NCI-H446 treated with DMSO at 0.1 percent for 48 hours (cell line): ENCODE measurements at regions not wholly inside any gene's neighbourhood (a gene's known extent, or its start where the extent isn't known, plus 50 kb on each side); places are given as distances from the start of the nearest gene placed in this dataset.
"Not testable (repeated sequence)": the region's sequence is repeated elsewhere in the genome, so short reads cannot be mapped to it uniquely, and the experiment has no call there.

Experiments
- DNase-seq: peaks from one replicate; lab custom pipeline; 2025; lab: John Stamatoyannopoulos, UW

DNA sequence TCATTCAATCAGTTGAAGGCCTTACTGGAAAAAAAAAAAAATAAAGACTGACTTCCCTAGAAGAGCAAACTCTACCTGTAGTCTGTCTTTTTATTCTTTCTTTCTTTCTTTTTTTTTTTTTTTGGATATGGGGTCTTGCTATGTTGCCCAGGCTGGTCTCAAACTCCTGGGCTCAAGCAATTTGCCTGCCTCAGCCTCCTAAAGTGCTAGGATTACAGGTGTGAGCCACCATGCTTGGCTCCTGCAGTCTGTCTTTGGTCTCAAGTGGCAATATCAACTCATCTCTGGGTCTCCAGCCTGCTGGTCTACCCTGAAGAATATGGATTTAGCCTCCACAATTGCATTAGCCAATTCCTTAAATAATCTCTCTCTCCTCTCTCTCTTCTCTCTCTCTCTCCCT, 167.7 kb upstream of the P2RY1 start:
- no peak for DNase-seq

DNA sequence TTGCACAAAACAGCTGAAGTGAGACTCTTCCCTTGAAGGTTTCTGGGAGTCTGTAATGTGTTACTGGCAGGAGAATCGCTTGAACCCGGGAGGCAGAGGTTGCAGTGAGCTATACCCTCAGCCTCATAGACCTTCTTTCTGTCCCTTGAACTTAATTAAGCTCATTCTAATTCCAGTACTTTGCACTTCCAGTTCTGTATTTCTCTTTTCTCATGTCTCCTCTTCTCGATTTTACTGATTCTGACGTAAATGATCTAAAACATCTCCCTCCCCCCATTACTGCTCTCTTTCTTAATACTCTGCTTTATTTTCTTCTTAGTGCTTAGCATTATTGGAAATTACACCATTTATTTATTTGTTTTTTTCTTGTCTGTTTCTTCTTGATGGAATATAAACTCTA, 165.4 kb upstream of the P2RY1 start:
- DNase-seq = no peak

DNA sequence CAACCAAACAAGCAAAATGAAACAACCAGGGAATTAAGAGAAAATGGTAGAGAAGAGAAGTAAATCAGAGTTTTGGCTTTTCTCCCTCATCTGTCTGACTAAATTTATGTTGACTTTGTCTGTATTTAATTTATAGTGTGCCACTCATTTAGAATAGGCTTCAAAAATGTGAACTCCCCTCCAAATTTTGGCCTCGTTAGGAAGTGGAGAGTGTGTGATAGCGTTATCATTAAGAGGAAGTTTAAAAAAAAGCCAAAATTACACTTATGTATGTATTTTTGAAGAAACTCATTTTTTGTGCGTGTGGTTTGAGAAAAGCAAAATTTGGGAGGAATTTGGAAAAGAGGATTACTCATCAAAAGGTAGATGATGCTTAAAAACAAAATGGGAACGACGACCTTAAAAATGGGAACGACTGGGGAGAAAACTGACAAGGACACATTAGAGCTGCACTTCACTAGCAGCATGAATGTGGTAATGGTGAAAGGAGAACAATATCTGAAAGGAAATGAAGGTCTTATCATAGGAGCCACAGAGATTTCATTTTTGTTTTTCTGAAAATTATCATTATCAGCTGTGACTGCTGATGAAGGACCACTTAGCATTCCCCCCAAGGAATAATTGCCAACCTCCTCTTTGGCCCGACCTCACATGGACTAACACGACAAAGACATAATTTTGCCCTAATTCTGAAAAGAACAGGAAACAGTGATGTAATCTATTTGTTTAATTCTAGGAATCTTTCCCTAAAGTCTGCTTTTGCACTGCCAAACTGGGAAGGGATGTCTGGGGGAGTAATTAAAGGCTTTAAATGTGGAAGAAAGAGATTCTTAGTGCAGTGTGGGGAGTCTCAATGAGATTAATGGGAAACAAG, 163.2 kb upstream of the P2RY1 start:
- no peak for DNase-seq

DNA sequence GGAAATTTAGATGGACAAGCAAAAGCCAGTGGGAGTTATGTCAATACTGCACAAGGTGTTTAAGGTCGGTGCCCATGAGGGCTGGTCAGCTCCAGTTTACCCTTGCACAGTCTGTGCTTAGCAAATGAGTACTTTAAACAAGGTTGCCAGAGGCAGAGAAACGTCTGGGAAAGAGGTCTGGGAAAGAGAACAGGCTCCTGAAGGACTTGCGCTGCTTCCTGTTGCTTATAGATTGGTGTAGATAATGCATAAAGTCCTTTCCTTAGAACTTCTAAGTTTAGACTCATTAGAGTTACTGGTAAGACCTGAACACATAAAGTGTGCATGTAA, 162.6 kb upstream of the P2RY1 start:
- no peak for DNase-seq

DNA sequence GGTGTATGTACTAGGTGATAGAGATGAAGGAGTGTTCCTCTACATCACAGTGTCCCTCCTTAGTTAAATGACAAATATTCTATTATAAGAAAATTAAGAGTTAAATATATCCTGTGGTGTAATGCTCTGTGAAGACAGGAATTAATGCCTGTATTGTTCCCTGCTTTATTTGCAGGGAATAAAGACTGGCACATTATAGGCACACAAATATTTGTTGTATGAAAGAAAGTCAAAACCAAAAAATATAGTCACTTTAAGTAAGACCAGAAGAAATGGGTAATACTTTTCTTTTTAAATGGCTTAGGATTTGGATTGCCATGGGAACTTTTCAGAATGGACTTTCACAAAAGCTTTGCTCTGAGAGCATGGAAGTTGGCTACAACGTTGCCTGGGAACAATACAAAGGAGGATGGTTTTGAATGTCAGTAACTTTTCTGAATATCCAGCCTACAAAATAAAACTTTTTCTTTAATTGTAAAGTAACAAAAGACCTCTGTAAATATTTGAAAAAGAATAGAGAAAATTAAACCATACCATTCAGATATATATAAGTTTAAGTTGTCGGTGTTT, 158.0 kb upstream of the P2RY1 start:
- DNase-seq = no peak

DNA sequence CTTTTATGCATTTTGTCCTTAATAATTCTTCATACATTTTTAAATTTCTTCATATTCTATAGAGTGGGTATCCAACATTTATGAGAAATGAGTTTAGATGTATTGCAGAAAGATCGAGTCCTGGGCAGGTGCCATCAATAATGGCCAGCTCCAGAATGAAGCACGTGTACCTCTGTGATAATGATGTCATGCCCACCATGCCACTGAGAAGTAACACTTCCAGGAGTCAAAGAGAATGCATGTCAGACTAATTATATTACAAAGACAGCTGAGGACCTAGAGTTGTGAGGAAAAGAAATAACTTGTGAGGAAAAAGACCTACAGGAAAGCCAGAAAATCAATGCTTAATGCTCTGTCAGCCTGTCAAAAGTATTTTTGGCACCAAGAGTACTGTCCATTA, 157.4 kb upstream of the P2RY1 start:
- no peak for DNase-seq

DNA sequence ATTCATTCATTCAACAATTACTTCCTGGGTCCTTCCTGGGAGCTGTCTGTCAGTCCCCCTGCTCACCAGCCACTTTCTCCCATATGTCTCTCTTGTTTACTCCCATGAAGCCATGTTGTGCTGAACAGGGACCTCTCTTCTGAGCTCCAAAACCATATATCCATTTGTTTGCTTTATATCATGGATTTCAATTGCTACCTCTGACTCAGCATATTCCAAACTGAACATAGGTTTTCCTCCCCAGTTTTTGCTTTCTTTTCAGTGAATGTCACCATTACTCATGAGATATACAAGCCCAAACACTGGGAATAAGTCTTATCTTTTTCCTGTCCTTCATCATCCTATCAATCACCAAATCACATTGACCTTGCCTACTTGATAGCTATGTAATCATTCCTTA, 152.5 kb upstream of the P2RY1 start:
- DNase-seq = no peak

DNA sequence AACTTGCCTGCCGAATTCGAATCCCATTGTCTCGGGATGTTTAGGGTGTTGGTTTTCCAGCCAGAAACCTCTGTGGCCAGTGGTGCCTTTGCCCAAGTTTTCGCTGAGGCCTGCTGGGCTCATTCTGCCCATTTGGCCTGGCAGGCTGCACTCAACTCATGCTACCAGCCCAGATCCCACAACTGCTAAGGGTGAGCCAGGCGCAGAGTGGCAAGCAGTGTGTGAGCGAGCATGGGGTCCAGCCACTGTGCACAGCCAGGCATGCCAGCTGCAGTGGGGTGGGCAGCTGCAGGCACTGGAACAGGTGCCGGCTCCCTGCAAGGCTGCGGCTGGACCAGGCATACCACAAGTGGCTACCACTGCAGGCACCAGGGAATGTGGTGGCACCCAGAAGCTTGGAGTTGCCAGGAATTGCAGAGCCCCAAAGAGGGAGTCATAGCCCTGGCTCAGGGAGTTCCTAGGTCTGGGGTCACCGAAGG, 151.4 kb upstream of the P2RY1 start:
- no peak for DNase-seq

DNA sequence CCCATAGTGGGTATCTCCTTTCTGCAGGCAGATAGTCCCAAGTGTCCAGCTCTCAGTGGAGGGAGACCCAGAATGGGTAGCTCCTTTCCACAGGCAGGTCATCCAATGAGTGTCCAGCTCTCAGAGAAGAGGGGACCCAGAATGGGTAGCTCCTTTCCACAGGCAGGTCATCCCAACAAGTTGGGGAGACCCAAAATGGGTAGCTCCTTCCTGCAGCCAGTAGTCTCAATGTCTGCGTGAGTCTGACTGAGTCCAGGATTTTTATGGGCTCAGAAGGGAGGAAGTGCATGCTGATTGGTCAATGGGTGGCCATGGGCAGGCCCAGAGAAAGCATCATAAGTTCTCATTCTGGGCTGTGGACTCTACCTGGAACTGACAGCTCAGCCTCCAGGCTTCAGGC, 150.7 kb upstream of the P2RY1 start:
- no peak for DNase-seq

DNA sequence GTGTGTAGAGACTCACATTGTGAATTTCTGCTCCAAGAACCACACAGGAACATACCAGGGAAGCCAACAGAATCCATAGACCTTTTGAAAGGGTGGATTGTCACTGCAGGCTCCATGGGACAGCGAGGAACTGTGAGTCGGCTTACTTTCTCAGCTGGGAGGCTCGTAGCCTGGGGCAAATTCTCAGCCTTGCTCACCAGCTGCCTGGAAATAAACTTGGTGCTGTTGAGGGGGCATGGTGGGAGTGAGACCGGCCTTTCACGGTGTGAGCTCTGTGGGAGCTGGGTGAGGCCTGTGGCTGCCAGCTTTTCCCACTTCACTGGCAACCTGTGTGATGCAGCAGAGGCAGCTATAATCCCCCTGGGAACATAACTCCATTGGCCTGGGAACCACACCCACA, 146.6 kb upstream of the P2RY1 start:
- DNase-seq = no peak

DNA sequence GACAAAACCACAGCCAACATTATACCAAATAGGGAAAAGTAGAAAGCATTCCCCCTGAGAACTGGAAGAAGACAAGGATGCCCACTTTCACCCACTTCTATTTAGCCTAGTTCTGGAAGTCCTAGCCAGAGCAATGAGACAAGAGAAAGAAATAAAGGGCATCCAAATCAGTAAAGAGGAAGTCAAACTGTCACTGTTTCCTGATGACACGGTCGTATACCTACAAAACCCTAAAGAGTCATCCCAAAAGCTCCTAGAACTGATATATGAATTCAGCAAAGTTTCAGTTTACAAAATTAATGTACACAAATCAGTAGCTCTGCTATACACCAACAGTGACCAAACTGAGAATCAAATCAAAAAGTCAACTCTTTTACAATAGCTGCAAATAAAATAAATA, 142.6 kb upstream of the P2RY1 start:
- DNase-seq = not testable (repeated sequence)

DNA sequence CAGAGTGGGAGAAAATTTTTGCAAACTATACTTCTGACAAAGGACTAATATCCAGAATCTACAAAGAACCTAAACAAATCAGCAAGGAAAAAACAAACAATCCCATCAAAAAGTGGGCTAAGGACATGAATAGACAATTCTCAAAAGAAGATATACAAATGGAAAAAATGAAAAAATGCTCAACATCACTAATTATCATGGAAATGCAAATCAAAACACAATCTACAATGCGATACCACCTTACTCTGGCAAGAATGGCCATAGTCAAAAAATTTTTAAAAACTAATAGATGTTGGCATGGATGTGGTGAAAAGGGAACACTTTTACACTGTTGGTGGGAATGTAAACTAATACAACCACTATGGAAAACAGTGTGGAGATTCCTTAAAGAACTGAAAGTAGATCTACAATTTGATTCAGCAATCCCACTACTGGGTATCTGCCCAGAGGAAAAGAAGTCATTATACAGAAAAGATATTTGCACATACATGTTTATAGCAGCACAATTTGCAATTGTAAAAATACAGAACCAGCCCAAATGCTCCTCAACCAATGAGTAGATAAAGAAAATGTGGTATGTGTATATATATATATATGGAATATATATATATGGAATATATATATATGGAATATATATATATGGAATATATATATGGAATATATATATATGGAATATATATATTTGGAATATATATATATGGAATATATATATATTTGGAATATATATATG, 141.2 kb upstream of the P2RY1 start:
- DNase-seq = not testable (repeated sequence)

DNA sequence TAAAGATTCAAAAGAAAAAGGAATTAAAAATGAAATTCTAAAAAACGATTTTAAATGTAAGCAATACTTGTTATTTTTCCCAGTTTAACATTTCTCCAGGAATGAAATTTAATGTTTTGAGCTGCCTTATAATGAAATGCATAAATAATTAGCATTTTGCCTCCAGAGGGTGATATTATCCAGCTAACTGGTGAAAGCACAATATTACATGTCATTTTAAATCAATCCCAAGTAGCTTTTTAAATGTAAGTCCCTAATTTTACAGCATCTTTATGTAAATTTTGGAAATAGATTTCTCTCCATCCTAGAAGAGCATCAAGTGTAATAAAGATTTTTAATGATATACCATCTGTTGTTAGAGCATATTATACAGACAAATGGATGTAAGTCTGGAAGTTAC, 139.1 kb upstream of the P2RY1 start:
- DNase-seq = no peak

DNA sequence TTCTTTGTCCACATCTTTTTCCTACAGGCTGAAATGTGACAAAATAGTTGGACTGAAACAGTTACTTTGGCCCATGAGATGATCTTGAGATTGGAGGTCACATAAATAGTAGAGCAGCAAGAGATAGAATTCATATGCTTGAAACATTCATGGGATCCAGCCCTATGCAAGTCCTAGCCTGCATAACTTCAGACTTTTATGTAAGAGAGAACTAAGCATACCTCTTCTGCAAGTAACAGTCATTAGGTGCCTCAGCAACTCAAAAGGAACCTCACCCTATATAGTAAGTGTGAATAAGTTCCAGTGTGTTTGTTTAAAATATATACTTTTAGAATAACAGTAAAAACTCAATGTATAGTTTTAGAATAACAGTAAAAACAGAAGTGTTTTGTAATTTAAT, 138.0 kb upstream of the P2RY1 start:
- no peak for DNase-seq

DNA sequence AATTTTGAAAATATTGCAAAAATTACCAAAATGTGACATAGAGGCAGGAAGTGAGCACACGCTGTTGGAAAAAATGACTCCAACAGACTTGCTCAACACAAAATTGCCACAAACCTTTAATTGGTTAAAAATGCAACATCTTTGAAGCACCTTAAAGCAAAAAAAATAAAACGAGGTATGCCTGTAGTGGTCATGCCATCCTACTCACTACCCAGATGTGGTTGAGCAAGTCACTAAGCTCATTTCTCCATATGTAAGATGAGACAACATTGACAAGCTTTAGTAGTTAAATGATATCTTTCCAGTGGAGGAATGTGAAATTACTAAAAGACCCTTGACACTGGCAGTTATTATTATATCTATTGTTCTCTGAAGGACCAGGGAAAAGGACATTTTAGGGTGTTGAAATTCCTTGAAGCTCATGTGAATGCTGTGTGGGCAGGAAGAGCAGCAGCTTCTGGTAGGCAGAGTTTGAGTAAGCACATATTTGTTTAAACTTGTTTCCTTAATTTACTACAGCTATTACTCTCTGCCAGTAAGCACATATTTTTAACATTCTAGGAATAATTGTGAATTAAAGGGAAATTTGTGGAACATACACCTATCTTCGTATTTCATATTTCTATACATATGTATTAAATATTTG, 131.6 kb upstream of the P2RY1 start:
- DNase-seq = no peak

DNA sequence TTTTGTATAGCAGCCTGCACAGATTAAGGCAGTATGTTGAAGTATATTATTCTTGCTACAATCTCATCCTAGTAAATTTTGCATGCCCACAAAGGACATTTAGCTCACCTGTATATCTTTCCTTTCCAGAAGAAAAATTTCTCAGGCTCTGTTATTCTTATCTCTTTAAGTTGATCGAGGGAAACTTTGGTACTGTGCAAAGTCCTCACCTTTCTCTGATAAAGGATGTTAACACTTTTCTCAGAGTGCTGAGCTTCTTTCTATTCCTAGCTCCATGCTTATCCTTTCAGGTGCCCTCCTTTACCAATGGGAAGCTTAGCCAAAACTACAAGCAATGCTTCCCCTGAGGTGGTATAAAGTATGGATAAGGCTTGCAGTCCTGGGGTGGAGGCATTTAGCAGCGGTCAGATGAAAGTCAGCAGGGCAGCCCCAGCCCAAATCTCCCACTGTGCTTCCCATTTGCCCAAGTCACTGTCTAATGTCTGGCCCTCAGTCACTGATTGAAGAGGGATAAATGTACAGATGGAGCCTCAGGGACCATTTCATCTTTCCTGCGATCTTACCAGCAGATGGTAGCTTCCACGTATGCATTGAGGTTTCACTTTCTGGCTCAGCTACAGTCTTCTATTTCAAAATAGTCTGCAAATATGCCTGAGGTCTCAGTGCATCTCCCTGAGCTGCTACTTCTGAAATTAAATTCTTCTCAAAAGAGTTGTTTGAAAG, 127.8 kb upstream of the P2RY1 start:
- no peak for DNase-seq

DNA sequence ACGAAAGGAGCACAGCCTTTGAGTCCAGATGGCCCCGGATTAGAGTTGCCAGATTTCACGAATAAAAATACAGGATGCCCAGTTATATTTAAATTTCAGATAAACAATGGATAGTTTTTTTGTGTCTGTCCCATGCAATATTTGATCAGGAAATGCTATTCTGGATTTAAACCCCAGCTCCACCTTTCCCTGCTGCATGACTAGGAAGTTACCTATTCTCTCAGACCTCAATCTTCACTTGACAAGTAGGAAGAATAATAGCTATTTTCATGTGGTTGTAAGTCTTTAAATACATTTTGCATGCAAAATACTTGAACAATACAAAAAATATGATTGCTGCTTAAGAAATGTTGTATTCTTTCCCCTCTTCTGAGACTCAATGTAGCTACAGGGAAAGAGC, 125.3 kb upstream of the P2RY1 start:
- DNase-seq = no peak

DNA sequence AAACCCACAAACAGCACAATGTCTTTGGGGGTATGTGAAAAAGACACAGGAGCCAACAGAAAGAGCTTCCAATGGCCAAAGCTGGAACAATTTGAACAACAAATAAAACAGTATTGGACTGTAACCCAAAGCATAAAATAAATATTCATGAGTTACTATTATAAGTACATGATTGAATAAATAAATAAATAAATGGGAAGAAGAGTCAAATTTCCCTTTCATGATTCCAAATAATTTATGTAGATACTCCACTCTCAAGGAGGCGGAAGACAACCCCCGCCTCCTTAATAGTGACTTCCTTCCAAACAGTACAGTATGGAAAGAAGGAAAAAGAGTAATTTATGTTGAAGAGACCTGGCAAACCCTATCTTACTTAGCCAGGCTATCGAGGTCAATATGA, 124.4 kb upstream of the P2RY1 start:
- no peak for DNase-seq

DNA sequence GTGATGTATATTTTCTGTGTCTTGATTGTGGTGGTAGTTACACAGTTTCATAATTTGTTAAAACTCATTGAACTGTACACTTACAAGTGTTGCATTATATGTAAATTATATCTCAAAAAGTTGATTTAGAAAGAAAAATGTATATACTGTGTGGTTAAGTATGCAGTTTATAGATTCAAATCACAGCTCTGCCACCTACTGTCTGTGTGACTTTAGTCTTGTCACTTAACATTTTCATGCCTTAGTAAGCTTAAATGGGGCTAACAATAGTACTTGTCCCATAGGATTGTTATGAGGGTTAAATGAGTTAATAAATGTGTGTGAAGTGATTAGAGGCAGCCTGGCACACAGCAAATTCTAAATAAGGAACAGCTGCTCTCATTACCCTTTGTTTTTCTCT, 120.9 kb upstream of the P2RY1 start:
- DNase-seq = no peak

DNA sequence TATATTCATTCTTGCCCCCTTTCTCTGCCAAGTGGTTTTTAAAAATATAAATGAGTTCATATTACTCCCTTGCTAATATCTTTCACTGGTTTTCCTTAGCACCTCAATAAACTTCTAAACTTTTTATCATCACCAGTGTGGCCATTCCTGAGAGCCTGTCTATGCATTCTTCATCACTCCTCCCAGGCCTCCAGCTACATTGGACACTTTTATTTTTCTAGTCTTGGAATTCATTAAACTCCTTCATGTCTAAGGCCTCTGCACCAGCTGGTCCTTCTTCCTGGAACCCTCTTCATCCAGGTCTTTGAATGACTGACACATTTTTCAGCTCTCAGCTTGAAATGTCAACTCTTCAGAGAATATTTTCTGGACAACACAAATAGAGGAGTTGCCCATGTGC, 120.4 kb upstream of the P2RY1 start:
- no peak for DNase-seq

DNA sequence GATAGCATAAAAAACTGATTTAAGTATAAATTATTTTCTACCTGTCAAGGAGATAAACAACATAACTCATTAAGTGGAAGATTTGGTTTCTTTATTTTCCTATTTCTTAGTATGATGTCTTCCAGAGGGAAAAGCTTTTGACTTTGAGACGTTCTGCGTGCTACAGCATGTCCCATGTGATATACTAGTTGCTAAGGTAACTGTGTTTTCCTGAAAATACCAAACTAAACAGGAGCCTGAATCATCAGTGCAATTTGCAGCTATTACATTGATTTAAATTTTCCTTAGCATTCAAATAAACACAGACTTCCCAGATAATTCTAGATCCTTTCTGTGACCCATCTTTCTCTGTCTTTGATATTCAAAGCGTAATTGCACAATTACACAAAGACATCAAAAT, 117.7 kb upstream of the P2RY1 start:
- DNase-seq = no peak

DNA sequence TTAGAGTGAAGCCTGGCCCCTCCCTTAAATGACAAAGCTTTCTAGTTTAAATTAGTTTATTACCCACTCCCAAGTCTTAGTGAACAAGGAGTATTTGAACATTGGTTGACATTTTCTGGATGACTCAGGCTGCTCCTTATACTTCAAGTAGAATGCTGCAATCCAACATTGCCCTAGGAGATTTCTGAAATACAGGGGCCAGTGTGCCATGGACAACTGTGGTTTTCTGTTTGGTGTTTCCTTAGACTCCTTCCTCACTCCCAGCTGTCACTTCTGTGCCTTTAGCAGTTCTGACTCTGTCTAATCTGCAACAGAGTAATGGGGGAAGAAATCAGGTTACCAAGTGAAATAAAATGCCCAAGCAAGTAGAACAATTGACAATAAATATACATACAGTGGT, 116.1 kb upstream of the P2RY1 start:
- DNase-seq = no peak
